ENCODE measurements at regions not wholly inside any gene's neighbourhood (a gene's known extent, or its start where the extent isn't known, plus 50 kb on each side); places are given as distances from the start of the nearest gene placed in this dataset.

DNA sequence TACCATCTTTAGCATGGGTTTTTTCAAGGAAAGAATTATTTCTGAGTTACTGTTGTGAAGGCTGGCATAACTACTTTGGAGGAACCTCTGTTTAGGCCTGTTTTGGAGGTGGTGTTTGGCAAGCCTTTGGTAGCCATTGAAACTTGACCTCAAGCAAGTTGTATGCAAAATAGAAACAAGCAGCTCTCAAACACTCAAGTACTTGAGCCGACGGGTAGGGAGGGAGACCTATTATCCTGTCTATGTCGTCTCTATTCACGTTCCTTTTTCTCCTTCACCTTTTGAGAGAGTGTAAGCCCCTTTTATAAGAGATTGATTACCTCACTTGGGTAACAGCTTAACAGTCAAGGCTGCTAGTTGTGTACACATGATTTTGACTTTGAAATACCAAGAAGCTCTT, 878.3 kb upstream of the CXADR start:
- Histone ChIP-seq H3K36me3 (replicated peaks; ENCODE audit: low read depth, low read length) (no peaks in the 10 kb centered on the region), H3K4me1 (ENCODE audit: low read length) (no peaks in the 10 kb centered on the region), H3K4me3 (ENCODE audit: low read length) (no peak overlapping the region), H4K20me1 (ENCODE audit: insufficient read depth, low read length) (no peaks in the 10 kb centered on the region), H3K4me2 (ENCODE audit: low read length) (no peak overlapping the region), H3K9ac (ENCODE audit: low read length) (no peak overlapping the region), H3K9me3 (ENCODE audit: insufficient read depth, low read length) (no peaks in the 10 kb centered on the region), H3K27ac (ENCODE audit: low read length) (no peak overlapping the region), H3K27me3 (ENCODE audit: low read depth, low read length) (no peaks in the 10 kb centered on the region), H2AFZ (ENCODE audit: low read depth, low read length) (no peak overlapping the region), H3K79me2 (ENCODE audit: low read length) (no peaks in the 10 kb centered on the region)
- TF ChIP-seq, protein P1, sequence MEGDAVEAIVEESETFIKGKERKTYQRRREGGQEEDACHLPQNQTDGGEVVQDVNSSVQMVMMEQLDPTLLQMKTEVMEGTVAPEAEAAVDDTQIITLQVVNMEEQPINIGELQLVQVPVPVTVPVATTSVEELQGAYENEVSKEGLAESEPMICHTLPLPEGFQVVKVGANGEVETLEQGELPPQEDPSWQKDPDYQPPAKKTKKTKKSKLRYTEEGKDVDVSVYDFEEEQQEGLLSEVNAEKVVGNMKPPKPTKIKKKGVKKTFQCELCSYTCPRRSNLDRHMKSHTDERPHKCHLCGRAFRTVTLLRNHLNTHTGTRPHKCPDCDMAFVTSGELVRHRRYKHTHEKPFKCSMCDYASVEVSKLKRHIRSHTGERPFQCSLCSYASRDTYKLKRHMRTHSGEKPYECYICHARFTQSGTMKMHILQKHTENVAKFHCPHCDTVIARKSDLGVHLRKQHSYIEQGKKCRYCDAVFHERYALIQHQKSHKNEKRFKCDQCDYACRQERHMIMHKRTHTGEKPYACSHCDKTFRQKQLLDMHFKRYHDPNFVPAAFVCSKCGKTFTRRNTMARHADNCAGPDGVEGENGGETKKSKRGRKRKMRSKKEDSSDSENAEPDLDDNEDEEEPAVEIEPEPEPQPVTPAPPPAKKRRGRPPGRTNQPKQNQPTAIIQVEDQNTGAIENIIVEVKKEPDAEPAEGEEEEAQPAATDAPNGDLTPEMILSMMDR (IDR thresholded peaks at IDR 0.05; ENCODE audit: low read depth, low read length): no peak
- TF ChIP-seq EZH2phosphoT487 (IDR thresholded peaks at IDR 0.05; ENCODE audit: low read depth): no peak

DNA sequence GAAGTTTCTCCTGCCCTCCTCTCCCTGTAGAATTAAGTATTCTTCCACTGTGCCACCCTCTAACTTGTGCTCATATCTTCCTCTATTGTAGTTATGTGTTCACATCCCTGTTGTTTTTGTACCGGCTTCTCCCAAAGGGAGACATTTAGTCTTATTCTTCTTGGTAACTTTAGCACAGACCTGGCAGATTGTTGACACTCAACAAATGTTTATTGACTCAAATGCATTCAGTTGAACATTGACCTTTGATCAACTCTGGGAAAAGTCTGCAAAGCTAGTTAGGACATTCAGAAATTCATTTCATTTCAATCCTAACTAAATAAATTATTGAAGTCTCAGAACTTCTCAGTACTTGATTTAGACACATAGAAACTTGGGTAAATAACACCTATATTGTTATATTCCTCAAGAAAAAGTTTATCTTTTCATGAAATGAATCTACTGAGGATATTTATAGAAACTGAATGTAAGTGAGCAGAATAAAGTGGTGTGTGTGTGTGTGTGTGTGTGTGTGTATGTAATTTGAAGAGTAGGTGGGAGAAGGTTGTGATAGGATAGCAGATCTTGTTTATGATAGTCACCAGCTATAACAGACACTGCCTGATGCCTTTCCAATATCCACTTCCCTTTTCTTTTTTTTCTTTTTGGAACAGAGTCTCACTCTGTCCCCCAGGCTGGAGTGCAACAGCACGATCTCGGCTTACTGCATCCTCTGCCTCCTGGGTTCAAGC, 872.4 kb upstream of the CXADR start:
- Histone ChIP-seq H3K36me3 (replicated peaks; ENCODE audit: low read depth, low read length) (no peaks in the 10 kb centered on the region), H3K4me1 (ENCODE audit: low read length) (no peaks in the 10 kb centered on the region), H3K79me2 (ENCODE audit: low read length) (no peaks in the 10 kb centered on the region), H3K27ac (ENCODE audit: low read length) (no peak overlapping the region), H4K20me1 (ENCODE audit: insufficient read depth, low read length) (no peaks in the 10 kb centered on the region), H3K9ac (ENCODE audit: low read length) (no peak overlapping the region), H3K27me3 (ENCODE audit: low read depth, low read length) (no peaks in the 10 kb centered on the region), H2AFZ (ENCODE audit: low read depth, low read length) (no peak overlapping the region), H3K4me2 (ENCODE audit: low read length) (no peak overlapping the region), H3K9me3 (ENCODE audit: insufficient read depth, low read length) (no peaks in the 10 kb centered on the region), H3K4me3 (ENCODE audit: low read length) (no peak overlapping the region)
- TF ChIP-seq, protein P1 (IDR thresholded peaks at IDR 0.05; ENCODE audit: low read depth, low read length): no peak
- no peak for TF ChIP-seq EZH2phosphoT487 (IDR thresholded peaks at IDR 0.05; ENCODE audit: low read depth)

DNA sequence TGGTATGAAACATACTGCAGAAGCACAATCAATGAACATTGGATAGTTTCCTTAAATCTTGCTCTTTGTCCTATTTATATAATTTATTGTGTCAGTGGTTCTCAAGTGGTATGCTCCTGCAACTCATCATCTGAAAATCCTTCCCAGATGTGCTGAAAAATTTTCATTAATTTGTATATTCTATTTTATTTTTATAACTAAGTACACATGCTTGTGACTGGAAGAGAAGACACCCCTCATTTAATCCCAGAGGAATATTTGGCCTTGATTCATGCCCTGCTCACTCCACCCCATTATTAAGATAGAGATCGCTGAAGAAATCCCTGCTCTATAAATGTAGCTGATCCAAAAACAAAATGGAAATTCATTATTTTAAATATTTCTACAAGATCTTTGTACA, 870.5 kb upstream of the CXADR start:
- Histone ChIP-seq H3K9me3 (ENCODE audit: insufficient read depth, low read length) (no peaks in the 10 kb centered on the region), H3K4me1 (ENCODE audit: low read length) (no peaks in the 10 kb centered on the region), H2AFZ (ENCODE audit: low read depth, low read length) (no peak overlapping the region), H3K27ac (ENCODE audit: low read length) (no peak overlapping the region), H3K4me3 (ENCODE audit: low read length) (no peak overlapping the region), H3K27me3 (ENCODE audit: low read depth, low read length) (no peaks in the 10 kb centered on the region), H3K36me3 (replicated peaks; ENCODE audit: low read depth, low read length) (no peaks in the 10 kb centered on the region), H3K79me2 (ENCODE audit: low read length) (no peaks in the 10 kb centered on the region), H3K4me2 (ENCODE audit: low read length) (no peak overlapping the region), H3K9ac (ENCODE audit: low read length) (no peak overlapping the region), H4K20me1 (ENCODE audit: insufficient read depth, low read length) (no peaks in the 10 kb centered on the region)
- TF ChIP-seq, protein P1 (IDR thresholded peaks at IDR 0.05; ENCODE audit: low read depth, low read length): no peak
- TF ChIP-seq EZH2phosphoT487 (IDR thresholded peaks at IDR 0.05; ENCODE audit: low read depth): no peak

DNA sequence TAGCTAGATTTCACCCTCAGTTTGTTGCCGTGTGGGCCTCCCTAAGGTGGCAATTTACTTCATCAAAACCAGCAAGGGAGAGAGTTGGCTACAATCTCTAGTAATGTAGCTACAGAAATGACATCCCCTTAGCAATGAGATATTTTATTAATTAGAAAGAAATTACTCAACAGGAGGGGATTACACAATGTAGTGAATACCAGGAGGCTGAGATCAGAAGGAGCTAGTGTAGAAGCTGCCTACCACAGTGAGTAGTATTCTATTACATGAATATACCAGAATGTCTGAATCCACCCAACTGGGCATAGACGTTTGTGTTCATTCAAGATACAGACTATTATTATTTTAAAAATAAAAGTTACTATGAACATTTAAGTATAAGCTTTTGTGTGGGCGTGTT, 868.2 kb upstream of the CXADR start:
- Histone ChIP-seq H4K20me1 (ENCODE audit: insufficient read depth, low read length) (no peaks in the 10 kb centered on the region), H3K9ac (ENCODE audit: low read length) (no peak overlapping the region), H3K4me3 (ENCODE audit: low read length) (no peak overlapping the region), H3K27me3 (ENCODE audit: low read depth, low read length) (no peaks in the 10 kb centered on the region), H3K4me1 (ENCODE audit: low read length) (no peaks in the 10 kb centered on the region), H3K9me3 (ENCODE audit: insufficient read depth, low read length) (no peaks in the 10 kb centered on the region), H3K27ac (ENCODE audit: low read length) (no peak overlapping the region), H3K36me3 (replicated peaks; ENCODE audit: low read depth, low read length) (no peaks in the 10 kb centered on the region), H3K4me2 (ENCODE audit: low read length) (no peak overlapping the region), H3K79me2 (ENCODE audit: low read length) (no peaks in the 10 kb centered on the region), H2AFZ (ENCODE audit: low read depth, low read length) (no peak overlapping the region)
- no peak for TF ChIP-seq EZH2phosphoT487 (IDR thresholded peaks at IDR 0.05; ENCODE audit: low read depth)
- TF ChIP-seq, protein P1 (IDR thresholded peaks at IDR 0.05; ENCODE audit: low read depth, low read length): no peak
